Right kidney (tissue), 1 donor: ENCODE measurements at regions not wholly inside any gene's neighbourhood (a gene's known extent, or its start where the extent isn't known, plus 50 kb on each side); places are given as distances from the start of the nearest gene placed in this dataset.
"Not testable (repeated sequence)": the region's sequence is repeated elsewhere in the genome, so short reads cannot be mapped to it uniquely, and the experiment has no call there.

Experiments used
- DNase-seq: peaks from one replicate; pipeline ENCODE4 v3.0.0-alpha.2; 2016

GRCh38 chr6:27136978-27137814 is 110.3 kb upstream of the PRSS16 start:
- no peak for DNase-seq

- DNase-seq = no peak
Observed at GRCh38 chr6:27138406-27138805, 109.1 kb upstream of the PRSS16 start.

GRCh38 chr6:27138837-27139755 is 108.4 kb upstream of the PRSS16 start:
- DNase-seq = peak; percentile 90

- DNase-seq = no peak
Observed at GRCh38 chr6:27139756-27140579, 107.5 kb upstream of the PRSS16 start.

GRCh38 chr6:27140999-27141528 is 106.4 kb upstream of the PRSS16 start:
- DNase-seq = no peak

GRCh38 chr6:27141529-27142015 is 105.9 kb upstream of the PRSS16 start:
- DNase-seq = no peak

- not testable (repeated sequence) for DNase-seq
Observed at GRCh38 chr6:27143020-27143388, 104.5 kb upstream of the PRSS16 start.

GRCh38 chr6:27143474-27144026 is 104.0 kb upstream of the PRSS16 start:
- DNase-seq = no peak

- no peak for DNase-seq
Observed at GRCh38 chr6:27144740-27145079, 102.8 kb upstream of the PRSS16 start.

- peak; percentile 84 for DNase-seq
Observed at GRCh38 chr6:27145731-27146455, 101.6 kb upstream of the PRSS16 start.

- DNase-seq = not testable (repeated sequence)
Observed at GRCh38 chr6:27146456-27146705, 101.1 kb upstream of the PRSS16 start.

GRCh38 chr6:27146706-27147505 is 100.6 kb upstream of the PRSS16 start:
- DNase-seq = peak; percentile 93

- no peak for DNase-seq
Observed at GRCh38 chr6:27148404-27148795, 99.1 kb upstream of the PRSS16 start.

GRCh38 chr6:27149150-27149549 is 98.4 kb upstream of the PRSS16 start:
- DNase-seq = no peak

- DNase-seq = no peak
Observed at GRCh38 chr6:27154696-27155095, 92.8 kb upstream of the PRSS16 start.

- DNase-seq = no peak
Observed at GRCh38 chr6:27156874-27157458, 90.5 kb upstream of the PRSS16 start.

- peak; percentile 75 for DNase-seq
Observed at GRCh38 chr6:27157459-27158315, 89.8 kb upstream of the PRSS16 start.

GRCh38 chr6:27158316-27158643 is 89.2 kb upstream of the PRSS16 start:
- DNase-seq = no peak

- DNase-seq = no peak
Observed at GRCh38 chr6:27159725-27160124, 87.8 kb upstream of the PRSS16 start.
